Common myeloid progenitor, CD34-positive (primary cell): ENCODE measurements at regions not wholly inside any gene's neighbourhood (a gene's known extent, or its start where the extent isn't known, plus 50 kb on each side); places are given as distances from the start of the nearest gene placed in this dataset.
"Not testable (repeated sequence)": the region's sequence is repeated elsewhere in the genome, so short reads cannot be mapped to it uniquely, and the experiment has no call there.

Experiments used
- CTCF ChIA-PET: fragments of 350-600 bp; sonication (Branson Sonifier 250); formaldehyde crosslinking; loops from one replicate; lab custom pipeline; 2021; ENCODE audit warnings: antibody characterized with exemption; lab: Charles Lee
- POLR2A ChIA-PET: fragments of 350-600 bp; sonication (Branson Sonifier 250); formaldehyde crosslinking; loops from one replicate; lab custom pipeline; 2021; ENCODE audit warnings: antibody characterized with exemption; lab: Charles Lee
- DNase-seq, 3 donors: peaks; one replicate each; pipeline versions ENCODE4 v3.0.0 to v3.0.0-alpha.2; 2013
- H3K27ac ChIP-seq, 2 experiments: 1 replicate in 1 of 2; 2 replicates in 1 of 2; pipeline ENCODE4 v1.7.0; 2013; ENCODE audit warnings: inconsistent platforms in 2 of 2, low read length in 2 of 2, mild to moderate bottlenecking in 2 of 2, low read depth in 1 of 2, moderate library complexity in 1 of 2; ENCODE audit not compliant: severe bottlenecking in 2 of 2, insufficient read depth in 1 of 2, poor library complexity in 1 of 2
- H3K27me3 ChIP-seq, 5 experiments: replicated peaks in 2 of 5; 1 replicate in 3 of 5; 2 replicates in 2 of 5; pipeline versions ENCODE4 v1.6.1 to v1.7.0; 2013; ENCODE audit warnings: low read length in 4 of 5, mild to moderate bottlenecking in 2 of 5, moderate library complexity in 2 of 5, inconsistent platforms in 1 of 5; ENCODE audit not compliant: insufficient read depth in 5 of 5, control insufficient read depth in 4 of 5
- H3K36me3 ChIP-seq, 4 experiments: 1 replicate in 2 of 4; 2 replicates in 2 of 4; pipeline versions ENCODE4 v1.6.1 to v1.7.0; 2013; ENCODE audit warnings: low read length in 3 of 4, control low read depth in 1 of 4, mild to moderate bottlenecking in 1 of 4; ENCODE audit not compliant: control insufficient read depth in 4 of 4, insufficient read depth in 4 of 4
- H3K4me1 ChIP-seq, 4 experiments: 1 replicate in 3 of 4; 2 replicates in 1 of 4; pipeline versions ENCODE4 v1.6.1 to v1.7.1; 2013; ENCODE audit warnings: low read length in 3 of 4, mild to moderate bottlenecking in 3 of 4, control low read depth in 1 of 4, inconsistent platforms in 1 of 4, moderate library complexity in 1 of 4; ENCODE audit not compliant: control insufficient read depth in 4 of 4, insufficient read depth in 4 of 4; ENCODE audit errors: control extremely low read depth in 1 of 4
- H3K4me3 ChIP-seq, 7 experiments: 1 replicate in 4 of 7; 2 replicates in 3 of 7; pipeline versions ENCODE4 v1.5.1 to v1.7.0; 2013; ENCODE audit warnings: mild to moderate bottlenecking in 7 of 7, low read length in 6 of 7, moderate library complexity in 6 of 7, inconsistent platforms in 2 of 7, low read depth in 2 of 7, control low read depth in 1 of 7; ENCODE audit not compliant: insufficient read depth in 4 of 7, control insufficient read depth in 1 of 7; ENCODE audit errors: extremely low read depth in 1 of 7
- H3K9me3 ChIP-seq, 5 experiments: 1 replicate in 4 of 5; 2 replicates in 1 of 5; pipeline versions ENCODE4 v1.6.1 to v1.7.1; 2013; ENCODE audit warnings: low read length in 4 of 5, mild to moderate bottlenecking in 2 of 5, inconsistent platforms in 1 of 5, low read depth in 1 of 5, moderate library complexity in 1 of 5; ENCODE audit not compliant: control insufficient read depth in 4 of 5, insufficient read depth in 2 of 5; ENCODE audit errors: control extremely low read depth in 1 of 5
- whole genome bisulfite sequencing: methylation state at CpG from one replicate; pipeline ENCODE4 v1.1.5; 2013; ENCODE audit not compliant: insufficient coverage; 5-methylcytosine and 5-hydroxymethylcytosine counted together

GRCh38 chr5:104016646-104017045 is 454.1 kb upstream of the NUDT12 start:
- ChIA-PET CTCF (no interaction called here), POLR2A (no interaction called here)

GRCh38 chr5:104015765-104016164 is 453.2 kb upstream of the NUDT12 start:
- no peak for DNase-seq
- Histone ChIP-seq H3K27ac (no peak overlapping the region), H3K36me3 (no peaks in the 10 kb centered on the region), H3K4me1 (no peaks in the 10 kb centered on the region), H3K9me3 (peaks cover 0 to 2% (median 0%) of the 10 kb centered on the region in 5 experiments), H3K27me3 (no peaks in the 10 kb centered on the region), H3K4me3 (no peak overlapping the region)
- WGBS: no CpG with 5 or more reads among the region's 2 CpGs
- ChIA-PET CTCF (no interaction called here), POLR2A (no interaction called here)

More at GRCh38 chr5:104016646-104017045, 454.1 kb upstream of the NUDT12 start:
- H3K4me3 ChIP-seq: no peak overlapping the region
- WGBS: no CpG with 5 or more reads among the region's 3 CpGs
- H3K27me3 ChIP-seq: no peaks in the 10 kb centered on the region
- no peak overlapping the region for H3K27ac ChIP-seq
- no peaks in the 10 kb centered on the region for H3K4me1 ChIP-seq
- no peaks in the 10 kb centered on the region for H3K36me3 ChIP-seq
- peaks cover 0 to 2% (median 0%) of the 10 kb centered on the region in 5 experiments for H3K9me3 ChIP-seq
- DNase-seq: no peak

GRCh38 chr5:104002783-104003182 is 440.2 kb upstream of the NUDT12 start:
- H3K27me3 ChIP-seq, DNase-seq, POLR2A ChIA-PET, H3K4me3 ChIP-seq, H3K9me3 ChIP-seq, H3K4me1 ChIP-seq, H3K36me3 ChIP-seq, H3K27ac ChIP-seq: not testable (repeated sequence)
- CTCF ChIA-PET: interaction anchor here (0.6 kb wide), 1 partner anchor 157 kb away, joined by 3 read pairs; no protein-coding TSS in a partner anchor
- no CpG with 5 or more reads among the region's 4 CpGs for WGBS

GRCh38 chr5:104001136-104001535 is 438.5 kb upstream of the NUDT12 start:
- CTCF ChIA-PET: interaction anchor here (1.0 kb wide), 1 partner anchor 9 kb away, joined by 4 read pairs; no protein-coding TSS in a partner anchor
- Histone ChIP-seq H3K9me3 (no peaks in the 10 kb centered on the region), H3K27ac (no peak overlapping the region), H3K4me3 (no peak overlapping the region), H3K27me3 (no peaks in the 10 kb centered on the region), H3K4me1 (no peaks in the 10 kb centered on the region), H3K36me3 (no peaks in the 10 kb centered on the region)
- POLR2A ChIA-PET: interaction anchor here (0.7 kb wide), 1 partner anchor 343 kb away, joined by 3 read pairs; no protein-coding TSS in a partner anchor
- no CpG with 5 or more reads among the region's 2 CpGs for WGBS
- DNase-seq: no peak

- H3K36me3 ChIP-seq: no peaks in the 10 kb centered on the region
- no peaks in the 10 kb centered on the region for H3K27me3 ChIP-seq
- CTCF ChIA-PET: interaction anchor here (1.2 to 1.6 kb wide), 2 partner anchors 9 to 10 kb away, joined by 3 to 4 read pairs; no protein-coding TSS in a partner anchor
- H3K4me1 ChIP-seq: no peaks in the 10 kb centered on the region
- no CpG with 5 or more reads among the region's 1 CpG for WGBS
- H3K9me3 ChIP-seq: no peaks in the 10 kb centered on the region
- no peak overlapping the region for H3K4me3 ChIP-seq
- H3K27ac ChIP-seq: no peak overlapping the region
- DNase-seq: no peak
- POLR2A ChIA-PET: no interaction called here
Observed at GRCh38 chr5:103993031-103993430, 430.4 kb upstream of the NUDT12 start.

- Histone ChIP-seq H3K4me3 (no peak overlapping the region), H3K36me3 (no peaks in the 10 kb centered on the region), H3K4me1 (no peaks in the 10 kb centered on the region), H3K27me3 (no peaks in the 10 kb centered on the region), H3K9me3 (no peaks in the 10 kb centered on the region), H3K27ac (no peak overlapping the region)
- no peak for DNase-seq
- POLR2A ChIA-PET: interaction anchor here (0.6 kb wide), 1 partner anchor 277 kb away, joined by 6 read pairs; no protein-coding TSS in a partner anchor
- CTCF ChIA-PET: interaction anchor here (0.7 kb wide), 1 partner anchor 34 kb away, joined by 3 read pairs; no protein-coding TSS in a partner anchor
- 100% methylated on average over 3 of the region's 4 CpGs for WGBS
Observed at GRCh38 chr5:103990064-103990463, 427.5 kb upstream of the NUDT12 start.

GRCh38 chr5:103981592-103981991 is 419.0 kb upstream of the NUDT12 start:
- no peak for DNase-seq
- H3K27ac ChIP-seq: no peak overlapping the region
- 100% methylated on average over 2 of the region's 4 CpGs for WGBS
- no peaks in the 10 kb centered on the region for H3K4me1 ChIP-seq
- H3K4me3 ChIP-seq: no peak overlapping the region
- H3K36me3 ChIP-seq: no peaks in the 10 kb centered on the region
- no peaks in the 10 kb centered on the region for H3K9me3 ChIP-seq
- POLR2A ChIA-PET: no interaction called here
- H3K27me3 ChIP-seq: no peaks in the 10 kb centered on the region
- CTCF ChIA-PET: no interaction called here
